Coronary artery (tissue), 2 donors: ENCODE measurements at regions not wholly inside any gene's neighbourhood (a gene's known extent, or its start where the extent isn't known, plus 50 kb on each side); places are given as distances from the start of the nearest gene placed in this dataset.

Source experiments
- DNase-seq: peaks from one replicate; pipeline ENCODE4 v3.0.0-alpha.2; 2017; ENCODE audit warnings: low spot score
- H3K27ac ChIP-seq, 2 donors: fragments of 200-600 bp; sonication (generic); one replicate each; pipeline ENCODE4 v1.5.1; 2016 to 2019
- H3K4me3 ChIP-seq: fragments of 200-600 bp; sonication (generic); 2 replicates; pipeline ENCODE4 v1.5.1; 2016; ENCODE audit warnings: mild to moderate bottlenecking, moderate library complexity
- CTCF ChIP-seq: fragments of 200-600 bp; sonication (generic); IDR thresholded peaks from one replicate; pipeline ENCODE4 v1.5.1; 2019; ENCODE audit warnings: antibody characterized with exemption

DNA sequence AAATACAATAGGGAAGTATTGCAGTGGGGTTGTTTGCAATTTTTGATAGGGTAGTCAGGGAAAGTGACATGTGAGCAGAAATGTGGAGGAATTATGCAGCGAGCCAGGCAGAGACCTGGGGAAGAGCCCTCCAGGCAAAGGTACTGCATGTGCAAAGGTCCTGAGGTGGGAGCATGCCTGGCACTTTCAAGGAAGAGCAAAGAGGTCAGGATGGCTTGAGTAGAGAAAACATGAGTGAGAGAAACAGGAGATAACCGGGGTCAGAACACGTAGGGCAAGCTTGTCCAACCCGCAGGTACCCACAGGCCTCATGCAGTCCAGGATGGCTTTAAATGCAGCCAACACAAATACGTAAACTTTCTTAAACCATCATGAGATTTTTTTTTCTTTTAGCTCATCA is 71.0 kb downstream of the COQ2 start:
- no peak for TF ChIP-seq CTCF
- no peak overlapping the region for H3K27ac ChIP-seq
- H3K4me3 ChIP-seq, result no peak overlapping the region
- DNase-seq, result no peak

DNA sequence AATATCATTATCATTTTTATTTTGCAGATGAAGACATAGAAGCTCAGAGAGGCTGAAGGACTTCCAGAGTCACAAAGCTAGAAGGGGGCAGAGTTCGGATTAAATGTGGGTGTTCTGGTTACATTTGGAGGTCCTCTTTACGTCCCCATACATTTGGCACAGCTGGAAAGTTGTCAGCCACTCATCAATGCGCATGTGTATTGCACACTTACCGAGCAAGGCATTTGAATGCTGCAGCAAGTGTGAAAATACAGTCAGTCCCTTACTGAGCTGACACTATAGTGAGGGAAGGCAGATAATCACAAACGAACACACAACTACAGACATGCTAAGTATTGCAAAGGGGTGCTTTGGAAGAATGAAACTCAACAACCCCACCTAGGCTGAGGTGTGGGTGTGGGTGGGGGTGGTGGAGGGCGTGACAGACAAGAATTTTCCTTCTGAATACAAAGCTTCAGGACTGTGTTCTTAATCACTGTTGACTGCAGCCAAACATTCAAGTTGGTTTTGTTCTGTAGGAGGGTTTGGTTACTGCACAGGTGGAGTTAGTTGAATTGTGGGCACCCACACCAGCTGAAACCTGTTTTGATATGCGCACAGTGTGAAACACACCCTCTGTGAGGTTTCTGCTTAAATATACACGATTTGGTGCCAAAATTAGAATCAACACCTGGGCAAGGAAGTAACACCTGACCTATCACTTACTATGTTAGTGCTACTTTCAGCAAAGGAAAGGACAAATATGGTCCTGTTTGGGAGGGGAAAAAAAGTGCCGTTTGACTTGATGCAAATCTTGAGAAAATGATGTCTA is 72.4 kb downstream of the COQ2 start:
- Histone ChIP-seq H3K4me3 (no peak overlapping the region), H3K27ac (no peak overlapping the region)
- no peak for DNase-seq
- no peak for TF ChIP-seq CTCF

- no peak overlapping the region for H3K4me3 ChIP-seq
- no peak for DNase-seq
- no peak for TF ChIP-seq CTCF
- no peak overlapping the region for H3K27ac ChIP-seq
These were observed 75.2 kb downstream of the COQ2 start for GRCh38 chr4:83209419-83209818.

DNA sequence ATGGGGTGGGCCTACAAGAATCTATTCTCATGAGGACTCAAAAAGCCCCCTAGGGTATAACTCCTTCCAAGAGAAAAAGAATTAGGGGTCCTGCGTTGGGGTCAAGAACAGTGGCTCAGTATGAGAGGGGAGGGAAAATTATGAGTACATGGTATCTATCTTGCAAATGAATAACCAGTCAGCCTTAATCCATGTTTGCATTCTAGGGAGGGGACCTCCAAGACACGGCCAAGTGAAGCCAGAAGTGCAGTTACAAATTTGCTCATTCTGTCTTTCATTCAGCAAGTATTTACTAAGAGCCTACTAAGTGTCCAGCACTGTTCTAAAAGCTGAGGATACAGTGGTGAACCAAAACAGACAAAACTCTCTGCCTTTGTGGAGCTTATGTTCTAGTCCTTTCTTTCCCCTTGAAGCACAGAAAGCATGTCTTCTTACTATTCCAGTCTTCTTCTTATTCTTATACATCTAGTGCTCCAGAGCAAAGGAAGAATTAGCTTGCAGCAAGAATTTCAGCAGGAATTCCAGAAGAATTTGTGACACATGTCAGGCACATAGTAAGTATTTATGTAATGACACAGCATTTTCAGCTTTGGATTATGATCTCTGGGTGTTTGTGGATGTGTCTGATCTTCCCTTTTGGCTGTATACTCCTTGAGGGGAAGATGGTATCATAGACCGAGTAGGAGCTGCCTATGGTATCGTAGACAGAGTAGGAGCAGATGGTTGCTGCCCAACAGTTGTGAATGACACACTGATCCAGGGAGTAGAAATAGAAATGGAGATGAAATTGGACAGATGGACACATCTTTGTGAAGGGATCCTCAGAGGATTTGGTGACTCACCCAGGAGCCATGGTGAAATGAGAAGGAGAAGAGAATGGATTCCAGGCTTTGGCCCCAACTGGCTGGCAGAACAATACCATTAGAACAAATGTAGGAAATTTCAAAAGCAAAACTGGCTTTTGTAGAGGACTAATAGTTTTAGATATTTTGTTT is 75.9 kb downstream of the COQ2 start:
- no peak for TF ChIP-seq CTCF
- Histone ChIP-seq H3K4me3 (no peak overlapping the region), H3K27ac (no peak overlapping the region)
- no peak for DNase-seq

DNA sequence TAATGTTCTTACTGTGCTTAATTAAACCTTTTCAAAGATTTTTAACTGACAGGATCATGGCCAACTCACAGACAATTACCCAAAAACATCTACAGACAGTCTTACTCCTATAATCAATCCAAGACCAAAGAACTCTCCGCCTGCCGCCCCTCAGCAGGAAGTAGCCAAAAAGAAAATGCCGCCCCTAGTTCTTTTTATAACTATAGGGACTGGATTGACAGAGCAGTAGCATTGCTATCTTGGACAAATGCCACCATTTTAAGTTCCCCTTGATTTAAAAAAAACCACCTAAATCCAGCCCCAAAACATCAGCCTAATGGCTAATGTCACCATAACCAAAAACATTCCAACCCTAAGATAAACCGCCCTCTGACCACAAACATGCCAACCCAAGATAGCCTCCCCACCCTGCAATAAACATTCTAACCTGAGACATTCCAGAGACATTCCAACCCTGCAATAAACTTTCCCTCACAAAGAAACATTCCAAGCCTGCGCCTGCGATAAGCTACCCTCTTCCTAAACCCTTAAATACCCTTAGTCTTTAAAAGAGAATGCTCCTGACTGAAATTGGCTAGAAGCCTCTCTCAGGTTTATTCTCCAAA is 77.0 kb downstream of the COQ2 start:
- TF ChIP-seq CTCF, result no peak
- no peak for DNase-seq
- Histone ChIP-seq H3K27ac (no peak overlapping the region), H3K4me3 (no peak overlapping the region)

DNA sequence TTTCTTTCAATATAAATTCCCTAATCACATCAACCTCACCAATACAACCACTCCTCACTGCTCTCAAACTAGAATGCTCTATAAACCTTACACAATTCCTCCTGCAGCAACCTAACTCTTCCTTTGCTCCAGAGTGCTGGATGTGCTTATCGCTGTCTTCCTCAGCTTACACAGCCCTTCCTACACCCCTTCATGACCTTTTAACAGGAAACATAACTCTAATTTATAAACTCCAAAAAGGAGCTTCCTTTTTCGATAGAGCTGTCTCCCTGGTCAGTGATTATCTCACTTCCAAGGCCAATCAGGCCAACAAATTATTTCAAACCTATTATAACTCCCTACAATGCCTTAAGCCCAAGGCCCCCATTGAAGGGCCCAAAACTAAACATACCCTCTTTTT is 78.8 kb downstream of the COQ2 start:
- Histone ChIP-seq H3K4me3 (no peak overlapping the region), H3K27ac (no peak overlapping the region)
- TF ChIP-seq CTCF, result no peak
- no peak for DNase-seq
